ENCODE measurements at regions not wholly inside any gene's neighbourhood (a gene's known extent, or its start where the extent isn't known, plus 50 kb on each side); places are given as distances from the start of the nearest gene placed in this dataset.
A peak's percentile ranks its signal among the peaks of the same experiment; 100 is the strongest.

GRCh38 chr3:145760036-145760435, 400.9 kb downstream of the PLOD2 start:
- intact Hi-C loops (cut with DNase I; ENCODE audit: low total_unique reads): no loop called here
- DNase-seq (ENCODE audit: low spot score in 2 of 2): no peak
- no peaks in the 10 kb centered on the region for H3K9me3 ChIP-seq
- no peaks in the 10 kb centered on the region for H3K27me3 ChIP-seq
- TF ChIP-seq POLR2A (IDR thresholded peaks at IDR 0.05): no peak
- TF ChIP-seq, protein P1, sequence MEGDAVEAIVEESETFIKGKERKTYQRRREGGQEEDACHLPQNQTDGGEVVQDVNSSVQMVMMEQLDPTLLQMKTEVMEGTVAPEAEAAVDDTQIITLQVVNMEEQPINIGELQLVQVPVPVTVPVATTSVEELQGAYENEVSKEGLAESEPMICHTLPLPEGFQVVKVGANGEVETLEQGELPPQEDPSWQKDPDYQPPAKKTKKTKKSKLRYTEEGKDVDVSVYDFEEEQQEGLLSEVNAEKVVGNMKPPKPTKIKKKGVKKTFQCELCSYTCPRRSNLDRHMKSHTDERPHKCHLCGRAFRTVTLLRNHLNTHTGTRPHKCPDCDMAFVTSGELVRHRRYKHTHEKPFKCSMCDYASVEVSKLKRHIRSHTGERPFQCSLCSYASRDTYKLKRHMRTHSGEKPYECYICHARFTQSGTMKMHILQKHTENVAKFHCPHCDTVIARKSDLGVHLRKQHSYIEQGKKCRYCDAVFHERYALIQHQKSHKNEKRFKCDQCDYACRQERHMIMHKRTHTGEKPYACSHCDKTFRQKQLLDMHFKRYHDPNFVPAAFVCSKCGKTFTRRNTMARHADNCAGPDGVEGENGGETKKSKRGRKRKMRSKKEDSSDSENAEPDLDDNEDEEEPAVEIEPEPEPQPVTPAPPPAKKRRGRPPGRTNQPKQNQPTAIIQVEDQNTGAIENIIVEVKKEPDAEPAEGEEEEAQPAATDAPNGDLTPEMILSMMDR (IDR thresholded peaks at IDR 0.05): no peak
- TF ChIP-seq POLR2AphosphoS5 (IDR thresholded peaks at IDR 0.05): no peak
- H3K36me3 ChIP-seq: no peaks in the 10 kb centered on the region
- no peak overlapping the region for H3K27ac ChIP-seq
- H3K4me1 ChIP-seq: no peaks in the 10 kb centered on the region
- H3K4me3 ChIP-seq: no peak overlapping the region

GRCh38 chr3:145767909-145768308, 393.1 kb downstream of the PLOD2 start:
- Histone ChIP-seq H3K4me1 (no peaks in the 10 kb centered on the region), H3K27me3 (no peaks in the 10 kb centered on the region), H3K4me3 (no peak overlapping the region), H3K36me3 (no peaks in the 10 kb centered on the region), H3K9me3 (no peaks in the 10 kb centered on the region), H3K27ac (no peak overlapping the region)
- intact Hi-C loops (cut with DNase I; ENCODE audit: low total_unique reads): no loop called here
- no peak for TF ChIP-seq POLR2A (IDR thresholded peaks at IDR 0.05)
- no peak for TF ChIP-seq POLR2AphosphoS5 (IDR thresholded peaks at IDR 0.05)
- TF ChIP-seq, protein P1 (IDR thresholded peaks at IDR 0.05): no peak
- DNase-seq (ENCODE audit: low spot score in 2 of 2): no peak

DNA sequence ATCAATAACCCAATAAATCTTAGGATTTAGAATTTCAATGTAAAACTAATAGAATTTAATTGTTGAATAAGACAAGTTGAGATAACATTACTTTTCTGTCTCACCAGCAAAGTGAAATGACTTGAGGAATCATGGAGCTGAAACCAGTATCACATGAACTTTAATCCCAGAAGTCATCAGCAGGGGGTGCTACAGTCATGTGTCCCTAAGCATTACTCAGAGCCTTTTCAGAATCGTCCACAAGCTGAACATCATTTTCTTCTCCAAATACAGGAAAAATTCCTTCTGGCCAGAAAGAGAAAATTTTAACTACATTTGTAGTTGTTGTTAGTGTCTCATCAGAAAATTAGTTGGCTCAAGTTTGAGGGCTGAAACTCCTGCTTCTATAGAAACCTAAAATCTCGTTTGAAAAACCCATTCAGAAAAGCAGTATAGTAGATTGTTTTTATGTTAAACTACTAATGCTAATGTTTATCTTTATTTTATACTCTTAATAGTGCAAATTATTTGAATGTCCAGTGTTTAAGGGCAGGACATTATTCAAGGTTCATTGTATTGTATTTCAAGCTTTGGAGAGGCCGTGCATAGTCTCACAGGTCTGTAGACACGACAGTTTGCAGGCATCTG, 384.1 kb downstream of the PLOD2 start:
- no peaks in the 10 kb centered on the region for H3K4me1 ChIP-seq
- no peak overlapping the region for H3K27ac ChIP-seq
- no peaks in the 10 kb centered on the region for H3K27me3 ChIP-seq
- H3K4me3 ChIP-seq: no peak overlapping the region
- DNase-seq (ENCODE audit: low spot score in 2 of 2): no peak
- no peaks in the 10 kb centered on the region for H3K36me3 ChIP-seq
- no peaks in the 10 kb centered on the region for H3K9me3 ChIP-seq
- intact Hi-C loops (cut with DNase I; ENCODE audit: low total_unique reads): no loop called here
- TF ChIP-seq, protein P1 (IDR thresholded peaks at IDR 0.05): peak in 2 of 3 donors; percentile 10 to 22
- TF ChIP-seq POLR2A (IDR thresholded peaks at IDR 0.05) (no peak), POLR2AphosphoS5 (IDR thresholded peaks at IDR 0.05) (no peak)

GRCh38 chr3:145780301-145780700, 380.7 kb downstream of the PLOD2 start:
- no peak overlapping the region for H3K4me3 ChIP-seq
- intact Hi-C loops (cut with DNase I; ENCODE audit: low total_unique reads): no loop called here
- no peaks in the 10 kb centered on the region for H3K36me3 ChIP-seq
- H3K4me1 ChIP-seq: no peaks in the 10 kb centered on the region
- no peaks in the 10 kb centered on the region for H3K27me3 ChIP-seq
- no peak overlapping the region for H3K27ac ChIP-seq
- TF ChIP-seq POLR2AphosphoS5 (IDR thresholded peaks at IDR 0.05) (no peak), POLR2A (IDR thresholded peaks at IDR 0.05) (no peak)
- TF ChIP-seq, protein P1 (IDR thresholded peaks at IDR 0.05): no peak
- H3K9me3 ChIP-seq: no peaks in the 10 kb centered on the region
- no peak for DNase-seq (ENCODE audit: low spot score in 2 of 2)

- H3K36me3 ChIP-seq: no peaks in the 10 kb centered on the region
- H3K4me3 ChIP-seq: no peak overlapping the region
- no peaks in the 10 kb centered on the region for H3K27me3 ChIP-seq
- no peak overlapping the region for H3K27ac ChIP-seq
- TF ChIP-seq, protein P1 (IDR thresholded peaks at IDR 0.05): no peak
- no peak for TF ChIP-seq POLR2AphosphoS5 (IDR thresholded peaks at IDR 0.05)
- no peak for TF ChIP-seq POLR2A (IDR thresholded peaks at IDR 0.05)
- DNase-seq (ENCODE audit: low spot score in 2 of 2): no peak
- no peaks in the 10 kb centered on the region for H3K9me3 ChIP-seq
- intact Hi-C loops (cut with DNase I; ENCODE audit: low total_unique reads): no loop called here
- no peaks in the 10 kb centered on the region for H3K4me1 ChIP-seq
Measured at GRCh38 chr3:145785668-145786067, 375.3 kb downstream of the PLOD2 start.

Data from breast epithelium (tissue), 4 donors.